Stimulated activated effector memory CD8-positive, alpha-beta T cell treated with anti-CD3 and anti-CD28 coated beads, Interleukin-12 subunit alpha, Interleukin-12 subunit beta, amount 100 ng/mL, for 72 hours (primary cell): ENCODE measurements at regions not wholly inside any gene's neighbourhood (a gene's known extent, or its start where the extent isn't known, plus 50 kb on each side); places are given as distances from the start of the nearest gene placed in this dataset.
"Not testable (repeated sequence)": the region's sequence is repeated elsewhere in the genome, so short reads cannot be mapped to it uniquely, and the experiment has no call there.

ENCODE experiments used
- ATAC-seq: fragments of 150-1000 bp; cut with Tn5 transposase; 2 replicates; pipeline ENCODE4 v1.10.0; 2021
- DNase-seq, 2 donors: peaks; one replicate each; pipeline ENCODE4 v3.0.0; 2021 to 2022; ENCODE audit warnings: low spot score in 2 of 2
- H3K27ac Mint-ChIP-seq: one replicate; pipeline ENCODE4 v1.8.0; 2022; ENCODE audit warnings: mild to moderate bottlenecking, mixed read lengths
- H3K36me3 Mint-ChIP-seq: one replicate; pipeline ENCODE4 v1.8.0; 2022; ENCODE audit warnings: mild to moderate bottlenecking, mixed read lengths
- H3K4me1 Mint-ChIP-seq: one replicate; pipeline ENCODE4 v1.8.0; 2022; ENCODE audit warnings: mixed read lengths
- H3K4me3 Mint-ChIP-seq: one replicate; pipeline ENCODE4 v1.8.0; 2022; ENCODE audit warnings: mild to moderate bottlenecking, mixed read lengths
- H3K9me3 Mint-ChIP-seq: one replicate; pipeline ENCODE4 v1.8.0; 2022; ENCODE audit warnings: mixed read lengths

- DNase-seq (no peak), ATAC-seq (no peak)
- no peak overlapping the region for H3K4me3 Mint-ChIP-seq
- peaks cover 17% of the 10 kb centered on the region for H3K9me3 Mint-ChIP-seq
- no peak overlapping the region for H3K27ac Mint-ChIP-seq
- no peaks in the 10 kb centered on the region for H3K36me3 Mint-ChIP-seq
- no peaks in the 10 kb centered on the region for H3K4me1 Mint-ChIP-seq
Measured at GRCh38 chr5:105207066-105207465, 1644.5 kb upstream of the NUDT12 start.

DNA sequence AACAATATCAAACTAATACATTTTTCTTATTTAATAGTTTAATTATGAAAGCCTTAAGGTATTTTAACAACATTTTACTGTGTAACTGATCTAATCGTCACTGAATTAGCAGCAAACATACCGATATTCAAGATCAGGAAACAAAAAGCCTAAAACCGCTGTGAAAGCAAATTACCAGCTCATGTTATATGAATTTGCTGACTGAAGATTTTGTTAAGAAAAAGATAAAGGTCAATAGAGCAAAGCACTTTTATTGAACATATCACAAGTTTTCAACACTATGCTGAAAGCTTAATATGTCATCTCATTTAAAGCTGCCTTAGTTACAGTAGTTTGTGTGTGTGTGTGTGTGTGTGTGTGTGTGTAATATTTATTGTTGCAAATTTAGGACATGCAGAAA lies 1634.9 kb upstream of the NUDT12 start:
- H3K36me3 Mint-ChIP-seq = no peaks in the 10 kb centered on the region
- H3K27ac Mint-ChIP-seq = no peak overlapping the region
- no peak overlapping the region for H3K4me3 Mint-ChIP-seq
- H3K9me3 Mint-ChIP-seq = peaks cover 15% of the 10 kb centered on the region
- DNase-seq = no peak
- no peaks in the 10 kb centered on the region for H3K4me1 Mint-ChIP-seq
- no peak for ATAC-seq

DNA sequence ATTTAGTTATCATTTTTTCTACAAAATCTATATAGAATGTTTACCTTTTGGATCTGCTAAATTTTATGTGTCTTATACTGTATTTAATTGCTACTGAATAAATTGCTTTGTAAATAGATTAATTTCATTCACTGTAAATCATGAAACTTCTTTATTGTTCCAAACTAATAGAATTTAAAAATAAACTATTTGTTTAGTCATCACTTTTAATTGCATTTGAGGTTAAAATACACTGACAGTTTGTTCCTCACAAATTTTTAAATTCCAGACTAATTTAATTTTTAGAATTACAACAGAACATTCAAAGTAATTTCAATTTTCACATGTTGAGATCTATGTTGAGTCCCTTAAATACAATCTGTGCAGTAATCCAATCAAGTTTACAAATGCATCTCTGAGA lies 1633.2 kb upstream of the NUDT12 start:
- Mint-ChIP-seq H3K27ac (no peak overlapping the region), H3K9me3 (peaks cover 9% of the 10 kb centered on the region), H3K4me1 (no peaks in the 10 kb centered on the region), H3K36me3 (no peaks in the 10 kb centered on the region), H3K4me3 (no peak overlapping the region)
- DNase-seq = no peak
- ATAC-seq = no peak

DNA sequence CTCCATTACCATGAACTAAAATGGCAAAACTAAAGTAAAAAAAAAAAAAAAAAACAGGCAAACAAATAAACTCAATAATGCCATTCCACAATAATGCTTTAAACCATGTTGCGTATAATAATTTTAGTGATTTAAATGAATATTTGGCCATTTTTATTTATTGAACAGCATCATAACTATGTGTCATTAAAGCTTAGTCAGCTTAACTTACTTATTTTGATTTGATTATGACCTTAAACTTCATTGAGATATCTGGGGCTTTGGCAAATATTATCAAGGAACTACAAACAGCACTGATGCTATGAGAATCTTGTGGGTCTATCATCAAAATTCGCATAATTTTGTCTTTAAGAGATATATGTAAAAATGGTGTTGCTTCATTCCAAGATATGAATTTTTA lies 1610.3 kb upstream of the NUDT12 start:
- Mint-ChIP-seq H3K36me3 (no peaks in the 10 kb centered on the region), H3K27ac (no peak overlapping the region), H3K4me1 (no peaks in the 10 kb centered on the region), H3K9me3 (peaks cover 13% of the 10 kb centered on the region), H3K4me3 (no peak overlapping the region)
- no peak for ATAC-seq
- DNase-seq = no peak

- H3K4me3 Mint-ChIP-seq = no peak overlapping the region
- no peak for ATAC-seq
- no peaks in the 10 kb centered on the region for H3K4me1 Mint-ChIP-seq
- no peaks in the 10 kb centered on the region for H3K36me3 Mint-ChIP-seq
- no peak overlapping the region for H3K27ac Mint-ChIP-seq
- no peak for DNase-seq
- peaks cover 11% of the 10 kb centered on the region for H3K9me3 Mint-ChIP-seq
Measured at GRCh38 chr5:105168806-105169205, 1606.2 kb upstream of the NUDT12 start.

- Mint-ChIP-seq H3K4me3 (no peak overlapping the region), H3K4me1 (no peaks in the 10 kb centered on the region), H3K27ac (no peak overlapping the region), H3K36me3 (no peaks in the 10 kb centered on the region), H3K9me3 (peaks cover 13% of the 10 kb centered on the region)
- ATAC-seq (no peak), DNase-seq (no peak)
Measured at GRCh38 chr5:105167092-105167491, 1604.5 kb upstream of the NUDT12 start.

- ATAC-seq = no peak
- Mint-ChIP-seq H3K27ac (no peak overlapping the region), H3K9me3 (peaks cover 18% of the 10 kb centered on the region), H3K4me3 (no peak overlapping the region), H3K36me3 (no peaks in the 10 kb centered on the region), H3K4me1 (no peaks in the 10 kb centered on the region)
- no peak for DNase-seq
Measured at GRCh38 chr5:105163547-105163946, 1601.0 kb upstream of the NUDT12 start.

DNA sequence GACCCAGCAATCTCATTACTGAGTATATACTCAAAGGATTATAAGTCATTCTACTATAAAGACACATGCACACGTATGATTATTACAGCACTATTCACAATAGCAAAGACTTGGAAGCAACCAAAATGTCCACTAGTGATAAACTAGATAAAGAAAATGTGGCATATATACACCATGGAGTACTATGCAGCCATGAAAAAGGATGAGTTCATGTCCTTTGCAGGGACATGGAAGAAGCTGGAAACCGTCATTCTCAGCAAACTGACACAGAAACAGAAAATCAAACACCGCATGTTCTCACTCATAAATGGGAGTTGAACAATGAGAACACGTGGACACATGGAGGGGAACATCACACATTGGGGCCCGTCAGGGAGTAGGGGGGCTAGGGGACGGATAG lies 1600.0 kb upstream of the NUDT12 start:
- H3K36me3 Mint-ChIP-seq, DNase-seq, H3K27ac Mint-ChIP-seq, H3K4me3 Mint-ChIP-seq, H3K4me1 Mint-ChIP-seq, ATAC-seq: not testable (repeated sequence)
- H3K9me3 Mint-ChIP-seq = peaks cover 15% of the 10 kb centered on the region

GRCh38 chr5:105158526-105158925 lies 1595.9 kb upstream of the NUDT12 start:
- ATAC-seq = no peak
- no peak overlapping the region for H3K27ac Mint-ChIP-seq
- H3K9me3 Mint-ChIP-seq = peaks cover 26% of the 10 kb centered on the region
- H3K4me3 Mint-ChIP-seq = no peak overlapping the region
- no peaks in the 10 kb centered on the region for H3K36me3 Mint-ChIP-seq
- DNase-seq = no peak
- no peaks in the 10 kb centered on the region for H3K4me1 Mint-ChIP-seq

- no peaks in the 10 kb centered on the region for H3K36me3 Mint-ChIP-seq
- ATAC-seq = no peak
- H3K4me1 Mint-ChIP-seq = no peaks in the 10 kb centered on the region
- no peak for DNase-seq
- no peak overlapping the region for H3K4me3 Mint-ChIP-seq
- H3K9me3 Mint-ChIP-seq = peaks cover 29% of the 10 kb centered on the region
- no peak overlapping the region for H3K27ac Mint-ChIP-seq
Measured at GRCh38 chr5:105150323-105150722, 1587.7 kb upstream of the NUDT12 start.

DNA sequence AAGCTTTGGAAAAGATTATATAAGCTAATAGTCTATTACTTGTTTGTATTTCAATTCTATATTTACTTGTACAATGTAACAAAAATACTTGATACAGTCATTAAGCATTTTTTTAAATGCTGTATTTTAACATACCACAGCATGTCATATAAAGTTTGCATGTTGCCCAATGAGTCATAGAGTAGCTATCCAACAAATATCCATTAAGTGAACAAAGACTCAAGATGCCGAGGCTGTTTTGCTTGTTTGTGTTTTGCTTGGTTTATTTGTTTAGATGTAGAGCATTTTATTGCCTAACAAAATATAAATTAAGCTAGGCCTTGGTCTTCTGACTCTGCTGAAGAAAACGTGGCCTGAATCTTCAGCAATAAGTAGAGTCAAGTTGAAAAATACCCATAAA lies 1584.3 kb upstream of the NUDT12 start:
- H3K36me3 Mint-ChIP-seq = no peaks in the 10 kb centered on the region
- no peak overlapping the region for H3K4me3 Mint-ChIP-seq
- H3K4me1 Mint-ChIP-seq = no peaks in the 10 kb centered on the region
- DNase-seq (no peak), ATAC-seq (no peak)
- peaks cover 10% of the 10 kb centered on the region for H3K9me3 Mint-ChIP-seq
- no peak overlapping the region for H3K27ac Mint-ChIP-seq

DNA sequence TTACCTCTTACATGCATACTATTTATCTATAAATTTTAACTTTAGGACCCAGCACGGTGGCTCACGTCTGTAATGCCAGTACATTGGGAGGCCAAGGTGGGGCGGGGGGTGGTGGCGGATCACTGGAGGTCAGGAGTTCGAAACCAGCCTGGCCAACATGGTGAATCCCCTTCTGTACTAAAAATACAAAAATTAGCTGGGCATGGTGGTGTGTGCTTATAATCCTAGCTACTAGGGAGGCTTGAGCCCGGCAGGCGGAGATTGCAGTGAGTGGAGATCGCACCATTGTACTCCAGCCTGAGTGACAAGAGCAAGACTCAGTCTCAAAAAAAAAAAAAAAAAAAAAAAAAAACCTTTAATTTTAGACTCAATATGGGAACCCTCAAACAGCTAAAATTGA lies 1582.6 kb upstream of the NUDT12 start:
- Mint-ChIP-seq H3K36me3 (no peaks in the 10 kb centered on the region), H3K9me3 (peaks cover 6% of the 10 kb centered on the region), H3K4me3 (no peak overlapping the region), H3K27ac (no peak overlapping the region), H3K4me1 (no peaks in the 10 kb centered on the region)
- DNase-seq = no peak
- no peak for ATAC-seq

- no peak overlapping the region for H3K4me3 Mint-ChIP-seq
- no peaks in the 10 kb centered on the region for H3K4me1 Mint-ChIP-seq
- DNase-seq (no peak), ATAC-seq (no peak)
- no peak overlapping the region for H3K27ac Mint-ChIP-seq
- no peaks in the 10 kb centered on the region for H3K36me3 Mint-ChIP-seq
- H3K9me3 Mint-ChIP-seq = peaks cover 19% of the 10 kb centered on the region
Measured at GRCh38 chr5:105134328-105134727, 1571.7 kb upstream of the NUDT12 start.

GRCh38 chr5:105133087-105133486 lies 1570.5 kb upstream of the NUDT12 start:
- H3K4me1 Mint-ChIP-seq = no peaks in the 10 kb centered on the region
- no peak overlapping the region for H3K27ac Mint-ChIP-seq
- DNase-seq = no peak
- H3K36me3 Mint-ChIP-seq = no peaks in the 10 kb centered on the region
- peaks cover 22% of the 10 kb centered on the region for H3K9me3 Mint-ChIP-seq
- no peak for ATAC-seq
- no peak overlapping the region for H3K4me3 Mint-ChIP-seq

GRCh38 chr5:105132581-105132980 lies 1570.0 kb upstream of the NUDT12 start:
- Mint-ChIP-seq H3K9me3 (peaks cover 27% of the 10 kb centered on the region), H3K4me1 (no peaks in the 10 kb centered on the region)
- no peak for ATAC-seq

GRCh38 chr5:105131045-105131444 lies 1568.5 kb upstream of the NUDT12 start:
- ATAC-seq (no peak), DNase-seq (no peak)
- no peak overlapping the region for H3K4me3 Mint-ChIP-seq
- no peaks in the 10 kb centered on the region for H3K36me3 Mint-ChIP-seq
- H3K4me1 Mint-ChIP-seq = no peaks in the 10 kb centered on the region
- peaks cover 24% of the 10 kb centered on the region for H3K9me3 Mint-ChIP-seq
- no peak overlapping the region for H3K27ac Mint-ChIP-seq

More at GRCh38 chr5:105132581-105132980, 1570.0 kb upstream of the NUDT12 start:
- no peak overlapping the region for H3K27ac Mint-ChIP-seq
- no peaks in the 10 kb centered on the region for H3K36me3 Mint-ChIP-seq
- DNase-seq = no peak
- H3K4me3 Mint-ChIP-seq = no peak overlapping the region

GRCh38 chr5:105101577-105101976 lies 1539.0 kb upstream of the NUDT12 start:
- H3K36me3 Mint-ChIP-seq = no peaks in the 10 kb centered on the region
- ATAC-seq = no peak
- no peaks in the 10 kb centered on the region for H3K4me1 Mint-ChIP-seq
- H3K27ac Mint-ChIP-seq = no peak overlapping the region
- no peak overlapping the region for H3K4me3 Mint-ChIP-seq
- DNase-seq = no peak
- H3K9me3 Mint-ChIP-seq = peaks cover 14% of the 10 kb centered on the region
